HepG2 (cell line): ENCODE measurements at regions not wholly inside any gene's neighbourhood (a gene's known extent, or its start where the extent isn't known, plus 50 kb on each side); places are given as distances from the start of the nearest gene placed in this dataset.
A peak's percentile ranks its signal among the peaks of the same experiment; 100 is the strongest.

ENCODE experiments used
- CCAR2 ChIP-seq: fragments of 200-400 bp; formaldehyde crosslinking; optimal IDR thresholded peaks from 2 replicates; pipeline ENCODE3; 2018; ENCODE audit warnings: low read depth, mild to moderate bottlenecking, low read length, moderate library complexity
- GLMP ChIP-seq: sonication (generic); formaldehyde crosslinking; IDR thresholded peaks from 2 replicates; pipeline ENCODE4 v1.9.0; 2021; ENCODE audit warnings: missing genetic modification reagents, mild to moderate bottlenecking, borderline replicate concordance
- HNF4G ChIP-seq, 2 experiments: sonication (generic) in 1 of 2; formaldehyde crosslinking in 1 of 2; IDR thresholded peaks; 2 replicates each; pipeline versions ENCODE4 v1.4.0 to v1.6.1; 2011 to 2020; ENCODE audit warnings: borderline replicate concordance in 2 of 2, low read depth in 2 of 2, mild to moderate bottlenecking in 2 of 2, low read length in 1 of 2, missing genetic modification reagents in 1 of 2, moderate library complexity in 1 of 2
- NR3C1 ChIP-seq: sonication (generic); formaldehyde crosslinking; IDR thresholded peaks from 2 replicates; pipeline ENCODE4 v1.4.0; 2020; ENCODE audit warnings: missing genetic modification reagents
- PAF1 ChIP-seq: IDR thresholded peaks from 2 replicates; pipeline ENCODE4 v1.6.1; 2016; ENCODE audit warnings: missing genetic modification reagents, missing compliant biosample characterization
- PHF5A ChIP-seq: IDR thresholded peaks from one replicate; pipeline ENCODE4 v1.6.1; 2018; ENCODE audit warnings: low read depth, missing genetic modification reagents; ENCODE audit not compliant: unreplicated experiment
- POLR2G ChIP-seq: fragments of 200-400 bp; formaldehyde crosslinking; IDR thresholded peaks from 2 replicates; pipeline ENCODE4 v1.6.1; 2018; ENCODE audit warnings: mild to moderate bottlenecking, low read depth, low read length, moderate library complexity
- PRDM10 ChIP-seq: sonication (generic); formaldehyde crosslinking; IDR thresholded peaks from 2 replicates; pipeline ENCODE4 v1.4.0; 2020; ENCODE audit warnings: low read depth, missing genetic modification reagents
- REST ChIP-seq, 2 experiments: IDR thresholded peaks; 2 replicates each; pipeline ENCODE4 v1.6.1; 2011 to 2012; ENCODE audit warnings: low read length in 2 of 2, borderline replicate concordance in 1 of 2, low read depth in 1 of 2, mild to moderate bottlenecking in 1 of 2, moderate library complexity in 1 of 2
- WIZ ChIP-seq: sonication (generic); formaldehyde crosslinking; IDR thresholded peaks from 2 replicates; pipeline ENCODE4 v1.5.1; 2020; ENCODE audit warnings: mild to moderate bottlenecking, missing genetic modification reagents
- ZBTB3 ChIP-seq: sonication (generic); formaldehyde crosslinking; IDR thresholded peaks from 2 replicates; pipeline ENCODE4 v1.4.0; 2020; ENCODE audit warnings: low read depth, mild to moderate bottlenecking, moderate library complexity, missing genetic modification reagents, borderline replicate concordance
- ZNF101 ChIP-seq: sonication (generic); formaldehyde crosslinking; IDR thresholded peaks from 2 replicates; pipeline ENCODE4 v1.4.0; 2020; ENCODE audit warnings: mild to moderate bottlenecking, low read depth, missing genetic modification reagents, borderline replicate concordance
- ZNF253 ChIP-seq: sonication (generic); formaldehyde crosslinking; IDR thresholded peaks from 2 replicates; pipeline ENCODE4 v1.8.0; 2022; ENCODE audit warnings: mild to moderate bottlenecking, missing genetic modification reagents, borderline replicate concordance
- ZNF570 ChIP-seq: sonication (generic); formaldehyde crosslinking; IDR thresholded peaks from 2 replicates; pipeline ENCODE4 v1.4.0; 2020; ENCODE audit warnings: mild to moderate bottlenecking, missing genetic modification reagents, borderline replicate concordance
- ZNF703 ChIP-seq: sonication (generic); formaldehyde crosslinking; IDR thresholded peaks from 2 replicates; pipeline ENCODE4 v1.5.1; 2020; ENCODE audit warnings: missing genetic modification reagents, mild to moderate bottlenecking, moderate library complexity, borderline replicate concordance
- ZNF704 ChIP-seq: sonication (generic); formaldehyde crosslinking; IDR thresholded peaks from 2 replicates; pipeline ENCODE4 v1.8.1; 2023; ENCODE audit warnings: mild to moderate bottlenecking, inconsistent platforms, moderate library complexity, missing genetic modification reagents, borderline replicate concordance
- ZSCAN20 ChIP-seq: sonication (generic); formaldehyde crosslinking; IDR thresholded peaks from 2 replicates; pipeline ENCODE4 v1.4.0; 2020; ENCODE audit warnings: missing genetic modification reagents, mild to moderate bottlenecking, borderline replicate concordance
- ZSCAN22 ChIP-seq: sonication (generic); formaldehyde crosslinking; IDR thresholded peaks from 2 replicates; pipeline ENCODE4 v1.4.0; 2020; ENCODE audit warnings: mild to moderate bottlenecking, missing genetic modification reagents

- TF ChIP-seq ZNF101 (no peak), ZNF253 (CRISPR knock-in tag) (no peak), PHF5A (CRISPR knock-in tag) (no peak), GLMP (no peak), CCAR2 (no peak), NR3C1 (CRISPR knock-in tag) (no peak), ZNF703 (CRISPR knock-in tag) (0 out of 2 replicates have a peak, but pooled peaks have one; percentile 45), ZSCAN20 (CRISPR knock-in tag) (no peak), ZBTB3 (CRISPR knock-in tag) (no peak), ZSCAN22 (CRISPR knock-in tag) (no peak), PAF1 (CRISPR knock-in tag) (no peak), WIZ (CRISPR knock-in tag) (no peak), POLR2G (peak; percentile 65), HNF4G (IDR thresholded peaks at IDR 0.05; ENCODE audit: borderline replicate concordance, low read depth, low read length) (no peak), HNF4G (CRISPR knock-in tag; IDR thresholded peaks at IDR 0.05; ENCODE audit: borderline replicate concordance, low read depth) (no peak), ZNF704 (CRISPR knock-in tag) (no peak), ZNF570 (CRISPR knock-in tag) (no peak), PRDM10 (no peak), REST (IDR thresholded peaks at IDR 0.05; ENCODE audit: borderline replicate concordance in 1 of 2, low read depth in 1 of 2, low read length in 2 of 2) (no peak)
Measured at GRCh38 chr7:131109759-131110296, 217.8 kb upstream of the MKLN1 start (continued).
